Hindlimb muscle (tissue), 1 donor: ENCODE measurements at regions not wholly inside any gene's neighbourhood (a gene's known extent, or its start where the extent isn't known, plus 50 kb on each side); places are given as distances from the start of the nearest gene placed in this dataset.

Experiments
- DNase-seq: peaks from one replicate; pipeline ENCODE4 v3.0.0-alpha.2; 2013

- DNase-seq = no peak
These were observed 414.8 kb upstream of the HS6ST1 start for GRCh38 chr2:128733450-128733849.

GRCh38 chr2:128734521-128735295 is 416.0 kb upstream of the HS6ST1 start:
- no peak for DNase-seq

GRCh38 chr2:128735296-128735960 is 416.8 kb upstream of the HS6ST1 start:
- DNase-seq = no peak

GRCh38 chr2:128736046-128736688 is 417.5 kb upstream of the HS6ST1 start:
- no peak for DNase-seq

- DNase-seq = peak; percentile 86
These were observed 418.2 kb upstream of the HS6ST1 start for GRCh38 chr2:128736689-128737545.

- DNase-seq = no peak
These were observed 418.8 kb upstream of the HS6ST1 start for GRCh38 chr2:128737546-128737826.

- no peak for DNase-seq
These were observed 419.9 kb upstream of the HS6ST1 start for GRCh38 chr2:128738446-128739110.

- DNase-seq = no peak
These were observed 423.8 kb upstream of the HS6ST1 start for GRCh38 chr2:128742467-128742866.

GRCh38 chr2:128745946-128746345 is 427.3 kb upstream of the HS6ST1 start:
- no peak for DNase-seq

GRCh38 chr2:128746356-128746755 is 427.7 kb upstream of the HS6ST1 start:
- no peak for DNase-seq

- DNase-seq = no peak
These were observed 429.7 kb upstream of the HS6ST1 start for GRCh38 chr2:128748336-128748735.

- no peak for DNase-seq
These were observed 430.4 kb upstream of the HS6ST1 start for GRCh38 chr2:128748835-128749605.

GRCh38 chr2:128750328-128751165 is 431.9 kb upstream of the HS6ST1 start:
- no peak for DNase-seq

- DNase-seq = no peak
These were observed 433.1 kb upstream of the HS6ST1 start for GRCh38 chr2:128751746-128752145.

GRCh38 chr2:128752691-128753263 is 434.1 kb upstream of the HS6ST1 start:
- DNase-seq = no peak

- no peak for DNase-seq
These were observed 434.7 kb upstream of the HS6ST1 start for GRCh38 chr2:128753321-128753720.

GRCh38 chr2:128753800-128754199 is 435.1 kb upstream of the HS6ST1 start:
- DNase-seq = no peak

- no peak for DNase-seq
These were observed 435.6 kb upstream of the HS6ST1 start for GRCh38 chr2:128754246-128754724.

- no peak for DNase-seq
These were observed 437.2 kb upstream of the HS6ST1 start for GRCh38 chr2:128755695-128756364.

- DNase-seq = no peak
These were observed 437.7 kb upstream of the HS6ST1 start for GRCh38 chr2:128756365-128756717.
